ENCODE measurements at regions not wholly inside any gene's neighbourhood (a gene's known extent, or its start where the extent isn't known, plus 50 kb on each side); places are given as distances from the start of the nearest gene placed in this dataset.

DNA sequence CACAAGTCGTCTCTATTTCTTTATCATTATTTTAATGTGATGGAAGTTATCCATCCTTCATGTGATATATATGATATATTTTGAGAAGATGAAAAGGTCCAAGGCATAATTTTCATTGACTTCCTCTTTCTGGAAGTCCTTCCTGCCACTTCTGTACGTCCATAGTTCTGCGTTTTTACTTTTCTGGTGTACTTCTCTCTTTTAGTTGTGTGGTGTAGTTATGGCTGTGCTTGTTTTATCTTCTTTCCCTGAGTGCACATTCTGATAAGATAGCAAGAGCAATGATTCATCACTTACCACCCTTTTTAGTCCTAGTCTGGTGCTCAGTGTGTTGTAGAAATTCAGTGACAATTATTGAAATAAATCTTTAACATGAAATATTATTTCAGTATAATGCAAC lies 231.3 kb upstream of the FERD3L start:
- WGBS (ENCODE audit: insufficient coverage) = no CpG with 5 or more reads among the region's 3 CpGs
- TF ChIP-seq, protein P1, sequence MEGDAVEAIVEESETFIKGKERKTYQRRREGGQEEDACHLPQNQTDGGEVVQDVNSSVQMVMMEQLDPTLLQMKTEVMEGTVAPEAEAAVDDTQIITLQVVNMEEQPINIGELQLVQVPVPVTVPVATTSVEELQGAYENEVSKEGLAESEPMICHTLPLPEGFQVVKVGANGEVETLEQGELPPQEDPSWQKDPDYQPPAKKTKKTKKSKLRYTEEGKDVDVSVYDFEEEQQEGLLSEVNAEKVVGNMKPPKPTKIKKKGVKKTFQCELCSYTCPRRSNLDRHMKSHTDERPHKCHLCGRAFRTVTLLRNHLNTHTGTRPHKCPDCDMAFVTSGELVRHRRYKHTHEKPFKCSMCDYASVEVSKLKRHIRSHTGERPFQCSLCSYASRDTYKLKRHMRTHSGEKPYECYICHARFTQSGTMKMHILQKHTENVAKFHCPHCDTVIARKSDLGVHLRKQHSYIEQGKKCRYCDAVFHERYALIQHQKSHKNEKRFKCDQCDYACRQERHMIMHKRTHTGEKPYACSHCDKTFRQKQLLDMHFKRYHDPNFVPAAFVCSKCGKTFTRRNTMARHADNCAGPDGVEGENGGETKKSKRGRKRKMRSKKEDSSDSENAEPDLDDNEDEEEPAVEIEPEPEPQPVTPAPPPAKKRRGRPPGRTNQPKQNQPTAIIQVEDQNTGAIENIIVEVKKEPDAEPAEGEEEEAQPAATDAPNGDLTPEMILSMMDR (IDR thresholded peaks at IDR 0.05) = no peak
- H3K79me2 ChIP-seq (ENCODE audit: insufficient read depth, low read length) = no peaks in the 10 kb centered on the region
- intact Hi-C loops (cut with micrococcal nuclease) = no loop called here
- no peaks in the 10 kb centered on the region for H3K36me3 ChIP-seq (replicated peaks in 1 of 2; ENCODE audit: control insufficient read depth in 1 of 2, insufficient read depth in 2 of 2, low read length in 2 of 2)
- H3K27ac ChIP-seq (ENCODE audit: low read depth in 1 of 2, low read length in 2 of 2) = no peak overlapping the region
- H3K27me3 ChIP-seq (ENCODE audit: control insufficient read depth in 2 of 2, insufficient read depth in 2 of 2, low read length in 2 of 2) = no peaks in the 10 kb centered on the region
- H3K4me3 ChIP-seq (replicated peaks in 1 of 3; ENCODE audit: low read depth in 2 of 3, low read length in 3 of 3) = no peak overlapping the region
- H4K20me1 ChIP-seq (ENCODE audit: insufficient read depth, low read length) = no peaks in the 10 kb centered on the region
- H2AFZ ChIP-seq (ENCODE audit: insufficient read depth, low read depth, low read length, poor library complexity, severe bottlenecking) = no peak overlapping the region
- no peak overlapping the region for H3K4me3 Mint-ChIP-seq
- DNase-seq = no peak
- H3K4me1 ChIP-seq (ENCODE audit: control insufficient read depth in 1 of 2, insufficient read depth in 2 of 2, low read length in 2 of 2) = no peaks in the 10 kb centered on the region
- H3K9me3 ChIP-seq (replicated peaks in 1 of 2; ENCODE audit: control insufficient read depth in 1 of 2, insufficient read depth in 1 of 2, low read length in 2 of 2) = no peaks in the 10 kb centered on the region
- no peak overlapping the region for H3K4me2 ChIP-seq (replicated peaks; ENCODE audit: extremely low read depth, low read length, poor library complexity, severe bottlenecking)
- H3K4me1 Mint-ChIP-seq = peaks cover 4% of the 10 kb centered on the region
- no peak overlapping the region for H3K9ac ChIP-seq (ENCODE audit: insufficient read depth, low read length, poor library complexity, severe bottlenecking)
- H3K27ac Mint-ChIP-seq = no peak overlapping the region
- H3K36me3 Mint-ChIP-seq = no peaks in the 10 kb centered on the region
- no peaks in the 10 kb centered on the region for H3K27me3 Mint-ChIP-seq (ENCODE audit: low read depth in 3 of 3)
- H3K9me3 Mint-ChIP-seq = peaks cover 0 to 3% (median 3%) of the 10 kb centered on the region in 7 donors

DNA sequence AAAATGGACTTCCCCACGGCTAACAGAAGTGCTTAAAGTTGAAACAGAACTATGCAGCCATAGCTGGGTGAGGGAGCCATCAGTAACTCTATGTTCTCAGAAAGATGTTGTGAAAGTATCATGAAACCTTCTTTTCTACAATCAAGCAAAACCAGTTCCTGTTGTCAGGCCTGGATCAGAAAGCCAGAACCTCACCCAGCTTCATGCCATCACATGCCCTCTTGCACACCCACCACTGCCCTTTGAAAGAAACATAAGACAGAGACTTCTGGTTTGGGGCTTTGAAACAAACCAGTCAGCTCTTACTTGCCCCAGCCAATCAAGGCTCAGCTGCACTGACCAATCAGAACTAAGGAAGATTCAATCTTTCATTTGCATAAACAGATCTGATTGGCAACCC lies 230.8 kb upstream of the FERD3L start:
- Mint-ChIP-seq H3K27me3 (ENCODE audit: low read depth in 3 of 3) (no peaks in the 10 kb centered on the region), H3K4me3 (no peak overlapping the region), H3K9me3 (peaks cover 0 to 3% (median 3%) of the 10 kb centered on the region in 7 donors), H3K4me1 (peaks cover 4% of the 10 kb centered on the region), H3K27ac (no peak overlapping the region), H3K36me3 (no peaks in the 10 kb centered on the region)
- Histone ChIP-seq H3K27ac (ENCODE audit: low read depth in 1 of 2, low read length in 2 of 2) (no peak overlapping the region), H2AFZ (ENCODE audit: insufficient read depth, low read depth, low read length, poor library complexity, severe bottlenecking) (no peak overlapping the region), H4K20me1 (ENCODE audit: insufficient read depth, low read length) (no peaks in the 10 kb centered on the region), H3K79me2 (ENCODE audit: insufficient read depth, low read length) (no peaks in the 10 kb centered on the region), H3K9ac (ENCODE audit: insufficient read depth, low read length, poor library complexity, severe bottlenecking) (no peak overlapping the region), H3K9me3 (replicated peaks in 1 of 2; ENCODE audit: control insufficient read depth in 1 of 2, insufficient read depth in 1 of 2, low read length in 2 of 2) (no peaks in the 10 kb centered on the region), H3K4me3 (replicated peaks in 1 of 3; ENCODE audit: low read depth in 2 of 3, low read length in 3 of 3) (no peak overlapping the region), H3K4me1 (ENCODE audit: control insufficient read depth in 1 of 2, insufficient read depth in 2 of 2, low read length in 2 of 2) (no peaks in the 10 kb centered on the region), H3K36me3 (replicated peaks in 1 of 2; ENCODE audit: control insufficient read depth in 1 of 2, insufficient read depth in 2 of 2, low read length in 2 of 2) (no peaks in the 10 kb centered on the region), H3K4me2 (replicated peaks; ENCODE audit: extremely low read depth, low read length, poor library complexity, severe bottlenecking) (no peak overlapping the region), H3K27me3 (ENCODE audit: control insufficient read depth in 2 of 2, insufficient read depth in 2 of 2, low read length in 2 of 2) (no peaks in the 10 kb centered on the region)
- intact Hi-C loops (cut with micrococcal nuclease) = no loop called here
- DNase-seq = no peak
- no CpG with 5 or more reads among the region's 1 CpG for WGBS (ENCODE audit: insufficient coverage)
- TF ChIP-seq, protein P1 (IDR thresholded peaks at IDR 0.05) = no peak

Measured in CD14-positive monocyte (primary cell).